Progenitor cell of endocrine pancreas (in vitro differentiated cells): ENCODE measurements at regions not wholly inside any gene's neighbourhood (a gene's known extent, or its start where the extent isn't known, plus 50 kb on each side); places are given as distances from the start of the nearest gene placed in this dataset.

Experiments used
- DNase-seq: peaks from one replicate; pipeline ENCODE4 v3.0.0; 2021; ENCODE audit warnings: low spot score; ENCODE audit not compliant: unreplicated experiment
- H3K27ac Mint-ChIP-seq: 2 replicates; pipeline ENCODE4 v1.8.0; 2021; ENCODE audit warnings: mild to moderate bottlenecking, moderate library complexity, mixed read lengths
- H3K27me3 Mint-ChIP-seq: 2 replicates; pipeline ENCODE4 v1.8.0; 2021; ENCODE audit warnings: mixed read lengths
- H3K36me3 Mint-ChIP-seq: 2 replicates; pipeline ENCODE4 v1.8.0; 2022; ENCODE audit warnings: mixed read lengths; ENCODE audit not compliant: insufficient read depth
- H3K4me1 Mint-ChIP-seq: 2 replicates; pipeline ENCODE4 v1.8.0; 2021; ENCODE audit warnings: low read depth, mixed read lengths
- H3K4me3 Mint-ChIP-seq: 2 replicates; pipeline ENCODE4 v1.8.0; 2021; ENCODE audit warnings: low read depth, mild to moderate bottlenecking, moderate library complexity, mixed read lengths
- H3K9me3 Mint-ChIP-seq: 2 replicates; pipeline ENCODE4 v1.8.0; 2021; ENCODE audit warnings: low read depth, mixed read lengths
- TF ChIP-seq, protein P1 (sequence below): fragments of 200-600 bp; sonication (generic); IDR thresholded peaks from one replicate; pipeline ENCODE4 v1.5.0; 2021; ENCODE audit warnings: antibody characterized with exemption, mild to moderate bottlenecking; ENCODE audit not compliant: unreplicated experiment

DNA sequence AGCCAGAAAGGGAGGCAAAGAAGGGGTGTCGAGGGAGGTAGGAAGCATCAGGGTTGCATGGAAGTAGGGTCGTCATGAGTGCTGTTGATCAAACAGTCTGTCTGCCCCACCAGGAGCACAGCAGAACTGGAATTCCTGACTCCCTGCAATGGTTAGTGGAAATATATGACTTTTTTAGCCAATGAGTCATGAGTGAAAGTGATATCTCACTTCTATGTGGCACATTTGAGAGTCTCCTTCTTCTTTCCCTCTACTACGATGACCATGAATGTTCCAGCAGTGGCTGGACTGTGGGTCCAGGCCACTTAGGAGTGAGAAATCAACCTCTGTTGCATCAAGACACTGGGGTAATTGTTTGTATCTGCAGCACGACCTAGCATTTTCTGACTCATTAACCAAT, 199.5 kb downstream of the TTC32 start:
- H3K4me1 Mint-ChIP-seq = peaks cover 4% of the 10 kb centered on the region
- no peak overlapping the region for H3K27ac Mint-ChIP-seq
- peaks cover 6% of the 10 kb centered on the region for H3K9me3 Mint-ChIP-seq
- H3K4me3 Mint-ChIP-seq = no peak overlapping the region
- no peaks in the 10 kb centered on the region for H3K36me3 Mint-ChIP-seq
- TF ChIP-seq, protein P1, sequence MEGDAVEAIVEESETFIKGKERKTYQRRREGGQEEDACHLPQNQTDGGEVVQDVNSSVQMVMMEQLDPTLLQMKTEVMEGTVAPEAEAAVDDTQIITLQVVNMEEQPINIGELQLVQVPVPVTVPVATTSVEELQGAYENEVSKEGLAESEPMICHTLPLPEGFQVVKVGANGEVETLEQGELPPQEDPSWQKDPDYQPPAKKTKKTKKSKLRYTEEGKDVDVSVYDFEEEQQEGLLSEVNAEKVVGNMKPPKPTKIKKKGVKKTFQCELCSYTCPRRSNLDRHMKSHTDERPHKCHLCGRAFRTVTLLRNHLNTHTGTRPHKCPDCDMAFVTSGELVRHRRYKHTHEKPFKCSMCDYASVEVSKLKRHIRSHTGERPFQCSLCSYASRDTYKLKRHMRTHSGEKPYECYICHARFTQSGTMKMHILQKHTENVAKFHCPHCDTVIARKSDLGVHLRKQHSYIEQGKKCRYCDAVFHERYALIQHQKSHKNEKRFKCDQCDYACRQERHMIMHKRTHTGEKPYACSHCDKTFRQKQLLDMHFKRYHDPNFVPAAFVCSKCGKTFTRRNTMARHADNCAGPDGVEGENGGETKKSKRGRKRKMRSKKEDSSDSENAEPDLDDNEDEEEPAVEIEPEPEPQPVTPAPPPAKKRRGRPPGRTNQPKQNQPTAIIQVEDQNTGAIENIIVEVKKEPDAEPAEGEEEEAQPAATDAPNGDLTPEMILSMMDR = no peak
- DNase-seq = no peak
- no peaks in the 10 kb centered on the region for H3K27me3 Mint-ChIP-seq

DNA sequence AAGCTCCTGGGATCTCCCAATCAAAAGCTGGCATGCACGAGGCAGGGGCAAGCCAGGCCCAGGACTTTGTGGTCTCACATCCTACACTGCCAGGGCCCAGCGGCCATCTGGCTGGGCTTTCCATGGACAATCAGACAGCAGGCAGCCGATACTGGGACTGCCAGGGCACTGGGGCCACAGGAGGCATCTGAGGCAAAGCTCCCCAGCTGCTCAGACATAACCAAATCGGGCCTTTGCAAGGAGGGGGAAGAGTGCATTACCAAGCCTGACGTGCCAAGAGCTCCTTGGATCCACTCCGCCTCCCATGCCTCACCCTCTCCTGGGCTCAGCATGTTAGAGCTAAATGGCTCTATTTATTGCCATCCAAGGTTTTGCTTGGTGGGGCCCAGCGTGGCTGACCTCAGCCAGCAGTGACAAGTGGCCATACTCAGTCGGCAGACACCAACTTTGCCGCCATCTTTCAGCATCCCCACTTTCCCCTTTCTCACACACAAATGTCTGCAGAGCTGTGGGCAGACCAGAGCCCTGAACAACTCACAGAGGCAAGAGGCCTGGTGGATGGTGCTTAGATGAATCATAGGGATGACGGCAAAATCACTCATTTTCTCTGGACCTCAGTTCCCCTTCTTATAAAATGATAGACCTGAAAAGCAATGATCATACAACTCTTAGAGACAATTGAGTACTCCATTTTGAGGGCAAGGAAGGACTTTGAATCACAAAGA, 200.8 kb downstream of the TTC32 start:
- no peak overlapping the region for H3K4me3 Mint-ChIP-seq
- H3K27me3 Mint-ChIP-seq = peaks cover 2% of the 10 kb centered on the region
- H3K27ac Mint-ChIP-seq = no peak overlapping the region
- TF ChIP-seq, protein P1 = no peak
- H3K36me3 Mint-ChIP-seq = no peaks in the 10 kb centered on the region
- peaks cover 11% of the 10 kb centered on the region for H3K9me3 Mint-ChIP-seq
- H3K4me1 Mint-ChIP-seq = peaks cover 4% of the 10 kb centered on the region
- no peak for DNase-seq

DNA sequence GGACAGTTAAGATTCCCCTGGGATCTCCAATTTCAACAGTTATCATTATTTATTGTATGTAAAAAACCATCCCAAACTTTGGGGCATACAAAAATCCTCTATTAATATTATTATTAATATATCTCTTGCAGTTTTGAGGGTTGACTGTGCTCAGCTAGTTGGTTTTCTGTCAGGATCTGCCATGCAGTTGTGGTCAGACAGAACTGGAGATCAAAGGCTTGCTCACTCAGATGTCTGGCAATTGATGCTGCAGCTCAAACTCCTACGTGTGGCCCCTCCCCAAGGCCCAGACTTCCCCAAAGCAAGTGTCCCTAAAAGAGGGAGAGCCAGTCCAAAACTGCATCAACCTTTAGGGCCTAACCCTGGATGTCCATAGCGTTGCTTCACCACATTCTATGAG, 204.7 kb downstream of the TTC32 start:
- H3K36me3 Mint-ChIP-seq = no peaks in the 10 kb centered on the region
- H3K27me3 Mint-ChIP-seq = peaks cover 4% of the 10 kb centered on the region
- no peaks in the 10 kb centered on the region for H3K4me1 Mint-ChIP-seq
- TF ChIP-seq, protein P1 = no peak
- no peak overlapping the region for H3K27ac Mint-ChIP-seq
- peaks cover 11% of the 10 kb centered on the region for H3K9me3 Mint-ChIP-seq
- no peak overlapping the region for H3K4me3 Mint-ChIP-seq
- DNase-seq = no peak

GRCh38 chr2:19695706-19696105, 206.1 kb downstream of the TTC32 start:
- Mint-ChIP-seq H3K27me3 (peaks cover 4% of the 10 kb centered on the region), H3K36me3 (no peaks in the 10 kb centered on the region)
- TF ChIP-seq, protein P1 = no peak

DNA sequence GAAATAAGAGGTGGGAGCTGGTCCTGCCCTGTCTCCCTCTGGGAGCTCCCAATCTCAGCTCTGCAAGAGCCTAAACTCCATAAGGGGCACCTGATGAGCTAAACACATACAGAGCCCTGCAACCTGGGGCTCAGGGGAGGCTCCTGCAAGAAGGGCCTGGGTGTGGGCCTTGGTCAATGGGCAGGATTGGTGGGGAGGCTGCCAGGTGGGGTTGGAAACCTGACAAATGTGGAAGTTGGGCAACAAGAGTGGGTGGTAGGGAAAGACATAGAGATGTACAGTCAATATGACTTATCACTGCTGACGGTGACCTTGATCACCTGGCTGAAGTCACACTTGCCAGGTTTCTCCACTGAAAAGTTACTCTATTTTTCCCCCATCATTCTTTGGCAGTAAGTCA, 209.9 kb downstream of the TTC32 start:
- Mint-ChIP-seq H3K27me3 (peaks cover 4% of the 10 kb centered on the region), H3K27ac (no peak overlapping the region), H3K4me1 (no peaks in the 10 kb centered on the region), H3K9me3 (peaks cover 2% of the 10 kb centered on the region), H3K36me3 (no peaks in the 10 kb centered on the region), H3K4me3 (no peak overlapping the region)
- DNase-seq = no peak
- TF ChIP-seq, protein P1 = no peak

More at GRCh38 chr2:19695706-19696105, 206.1 kb downstream of the TTC32 start:
- Mint-ChIP-seq H3K9me3 (peaks cover 11% of the 10 kb centered on the region), H3K4me1 (no peaks in the 10 kb centered on the region), H3K27ac (no peak overlapping the region), H3K4me3 (no peak overlapping the region)
- no peak for DNase-seq
